CD4-positive, CD25-positive, alpha-beta regulatory T cell (primary cell): ENCODE measurements at regions not wholly inside any gene's neighbourhood (a gene's known extent, or its start where the extent isn't known, plus 50 kb on each side); places are given as distances from the start of the nearest gene placed in this dataset.

Source experiments
- ATAC-seq, 2 donors: fragments of 150-1000 bp; cut with Tn5 transposase; one replicate each; pipeline ENCODE4 v1.10.0; 2021; ENCODE audit warnings: low read depth in 2 of 2, moderate number of reproducible peaks in 2 of 2, moderate library complexity in 1 of 2
- DNase-seq, 3 donors: peaks; one replicate each; pipeline versions ENCODE4 v3.0.0 to v3.0.0-alpha.2; 2012 to 2022; ENCODE audit warnings: mixed read lengths in 1 of 3
- H3K27ac ChIP-seq: one replicate; pipeline ENCODE4 v1.7.0; 2013; ENCODE audit warnings: mild to moderate bottlenecking, low read length; ENCODE audit not compliant: insufficient read depth, poor library complexity, severe bottlenecking
- H3K27me3 ChIP-seq: one replicate; pipeline ENCODE4 v1.7.0; 2013; ENCODE audit warnings: low read length; ENCODE audit not compliant: control insufficient read depth, insufficient read depth
- H3K36me3 ChIP-seq: one replicate; pipeline ENCODE4 v1.7.0; 2013; ENCODE audit warnings: mild to moderate bottlenecking, low read length, moderate library complexity; ENCODE audit not compliant: control insufficient read depth, insufficient read depth
- H3K4me1 ChIP-seq: 2 replicates; pipeline ENCODE4 v1.7.0; 2013; ENCODE audit warnings: mild to moderate bottlenecking, low read length; ENCODE audit not compliant: insufficient read depth, control insufficient read depth, poor library complexity, severe bottlenecking
- H3K4me3 ChIP-seq: one replicate; pipeline ENCODE4 v1.7.0; 2013; ENCODE audit warnings: low read depth, mild to moderate bottlenecking, low read length, moderate library complexity
- H3K9me3 ChIP-seq, 2 experiments: 1 replicate in 1 of 2; 2 replicates in 1 of 2; pipeline ENCODE4 v1.7.0; 2013; ENCODE audit warnings: low read length in 2 of 2, mild to moderate bottlenecking in 1 of 2, moderate library complexity in 1 of 2; ENCODE audit not compliant: control insufficient read depth in 2 of 2
- H3K27ac Mint-ChIP-seq, 3 donors: one replicate each; pipeline ENCODE4 v1.8.0; 2020 to 2022; ENCODE audit warnings: mild to moderate bottlenecking in 3 of 3, mixed read lengths in 3 of 3, moderate library complexity in 2 of 3
- H3K27me3 Mint-ChIP-seq: one replicate; pipeline ENCODE4 v1.8.0; 2022; ENCODE audit warnings: mild to moderate bottlenecking, mixed read lengths
- H3K36me3 Mint-ChIP-seq: one replicate; pipeline ENCODE4 v1.8.0; 2020; ENCODE audit warnings: mixed read lengths
- H3K4me1 Mint-ChIP-seq, 4 donors: one replicate each; pipeline ENCODE4 v1.8.0; 2020 to 2022; ENCODE audit warnings: mixed read lengths in 4 of 4, mild to moderate bottlenecking in 1 of 4
- H3K4me3 Mint-ChIP-seq, 4 donors: one replicate each; pipeline ENCODE4 v1.8.0; 2020 to 2022; ENCODE audit warnings: mild to moderate bottlenecking in 4 of 4, mixed read lengths in 4 of 4, moderate library complexity in 3 of 4
- H3K9me3 Mint-ChIP-seq, 7 donors: one replicate each; pipeline ENCODE4 v1.8.0; 2020 to 2022; ENCODE audit warnings: mixed read lengths in 7 of 7, mild to moderate bottlenecking in 3 of 7, moderate library complexity in 2 of 7

- Histone ChIP-seq H3K36me3 (no peaks in the 10 kb centered on the region), H3K4me1 (no peaks in the 10 kb centered on the region), H3K27me3 (no peaks in the 10 kb centered on the region), H3K4me3 (no peak overlapping the region), H3K9me3 (peaks cover 0 to 3% of the 10 kb centered on the region in 2 experiments), H3K27ac (no peak overlapping the region)
- no peaks in the 10 kb centered on the region for H3K27me3 Mint-ChIP-seq
- no peak overlapping the region for H3K27ac Mint-ChIP-seq
- H3K4me3 Mint-ChIP-seq = no peak overlapping the region
- no peaks in the 10 kb centered on the region for H3K36me3 Mint-ChIP-seq
- peaks cover 0 to 3% (median 1%) of the 10 kb centered on the region in 4 donors for H3K4me1 Mint-ChIP-seq
- no peak for DNase-seq
- H3K9me3 Mint-ChIP-seq = peaks cover 0 to 6% (median 2%) of the 10 kb centered on the region in 7 donors
- no peak for ATAC-seq
Observed at GRCh38 chr12:93086288-93086727, 157.2 kb upstream of the EEA1 start.

- DNase-seq = no peak
- peaks cover 0 to 3% (median 1%) of the 10 kb centered on the region in 4 donors for H3K4me1 Mint-ChIP-seq
- Histone ChIP-seq H3K27me3 (no peaks in the 10 kb centered on the region), H3K4me1 (no peaks in the 10 kb centered on the region), H3K36me3 (no peaks in the 10 kb centered on the region), H3K9me3 (peaks cover 0 to 3% of the 10 kb centered on the region in 2 experiments), H3K4me3 (no peak overlapping the region), H3K27ac (no peak overlapping the region)
- H3K36me3 Mint-ChIP-seq = no peaks in the 10 kb centered on the region
- peak overlapping the region in 1 of 3 donors; percentile 52 for H3K27ac Mint-ChIP-seq
- ATAC-seq = no peak
- peaks cover 0 to 6% (median 2%) of the 10 kb centered on the region in 7 donors for H3K9me3 Mint-ChIP-seq
- no peaks in the 10 kb centered on the region for H3K27me3 Mint-ChIP-seq
- no peak overlapping the region for H3K4me3 Mint-ChIP-seq
Observed at GRCh38 chr12:93087840-93088610, 158.9 kb upstream of the EEA1 start.

- Mint-ChIP-seq H3K4me1 (peaks cover 0 to 4% (median 2%) of the 10 kb centered on the region in 4 donors), H3K36me3 (no peaks in the 10 kb centered on the region), H3K27me3 (no peaks in the 10 kb centered on the region), H3K27ac (no peak overlapping the region), H3K4me3 (no peak overlapping the region), H3K9me3 (peaks cover 0 to 6% (median 2%) of the 10 kb centered on the region in 7 donors)
- H3K4me1 ChIP-seq = no peaks in the 10 kb centered on the region
- DNase-seq (peak in 2 of 3 donors; percentile 11 to 83), ATAC-seq (peak; percentile 96 to 98)
- no peaks in the 10 kb centered on the region for H3K36me3 ChIP-seq
- H3K27ac ChIP-seq = no peak overlapping the region
- no peak overlapping the region for H3K4me3 ChIP-seq
- no peaks in the 10 kb centered on the region for H3K27me3 ChIP-seq
- H3K9me3 ChIP-seq = peaks cover 0 to 3% of the 10 kb centered on the region in 2 experiments
Observed at GRCh38 chr12:93089805-93090569, 160.9 kb upstream of the EEA1 start.

- DNase-seq = peak in 1 of 3 donors; percentile 11
- Histone ChIP-seq H3K27me3 (no peaks in the 10 kb centered on the region), H3K9me3 (peaks cover 0 to 2% of the 10 kb centered on the region in 2 experiments), H3K27ac (no peak overlapping the region), H3K4me1 (peaks cover 3% of the 10 kb centered on the region), H3K36me3 (no peaks in the 10 kb centered on the region), H3K4me3 (no peak overlapping the region)
- H3K9me3 Mint-ChIP-seq = peaks cover 0 to 6% (median 2%) of the 10 kb centered on the region in 7 donors
- peak overlapping the region in 1 of 3 donors; percentile 20 for H3K27ac Mint-ChIP-seq
- peaks cover 0 to 7% (median 5%) of the 10 kb centered on the region in 4 donors for H3K4me1 Mint-ChIP-seq
- H3K4me3 Mint-ChIP-seq = no peak overlapping the region
- H3K36me3 Mint-ChIP-seq = no peaks in the 10 kb centered on the region
- H3K27me3 Mint-ChIP-seq = no peaks in the 10 kb centered on the region
- no peak for ATAC-seq
Observed at GRCh38 chr12:93090731-93091172, 161.7 kb upstream of the EEA1 start.

- Histone ChIP-seq H3K36me3 (no peaks in the 10 kb centered on the region), H3K4me3 (no peak overlapping the region), H3K27ac (no peak overlapping the region), H3K4me1 (peaks cover 3% of the 10 kb centered on the region), H3K27me3 (no peaks in the 10 kb centered on the region), H3K9me3 (no peaks in the 10 kb centered on the region)
- DNase-seq (no peak), ATAC-seq (no peak)
- Mint-ChIP-seq H3K9me3 (no peaks in the 10 kb centered on the region), H3K4me3 (no peak overlapping the region), H3K4me1 (peaks cover 0 to 7% (median 5%) of the 10 kb centered on the region in 4 donors), H3K27me3 (no peaks in the 10 kb centered on the region), H3K27ac (no peak overlapping the region), H3K36me3 (no peaks in the 10 kb centered on the region)
Observed at GRCh38 chr12:93091886-93092648, 163.0 kb upstream of the EEA1 start.

- Mint-ChIP-seq H3K4me1 (peaks cover 0 to 7% (median 5%) of the 10 kb centered on the region in 4 donors), H3K36me3 (no peaks in the 10 kb centered on the region), H3K4me3 (no peak overlapping the region), H3K27me3 (no peaks in the 10 kb centered on the region), H3K9me3 (no peaks in the 10 kb centered on the region), H3K27ac (no peak overlapping the region)
- Histone ChIP-seq H3K27ac (no peak overlapping the region), H3K9me3 (no peaks in the 10 kb centered on the region), H3K4me1 (peaks cover 3% of the 10 kb centered on the region), H3K4me3 (no peak overlapping the region), H3K36me3 (no peaks in the 10 kb centered on the region), H3K27me3 (no peaks in the 10 kb centered on the region)
- ATAC-seq (no peak), DNase-seq (no peak)
Observed at GRCh38 chr12:93092649-93092945, 163.5 kb upstream of the EEA1 start.

GRCh38 chr12:93093243-93093642 lies 164.1 kb upstream of the EEA1 start:
- Mint-ChIP-seq H3K4me3 (no peak overlapping the region), H3K27ac (no peak overlapping the region), H3K27me3 (no peaks in the 10 kb centered on the region), H3K9me3 (no peaks in the 10 kb centered on the region), H3K4me1 (peaks cover 1 to 9% (median 7%) of the 10 kb centered on the region in 4 donors), H3K36me3 (no peaks in the 10 kb centered on the region)
- no peaks in the 10 kb centered on the region for H3K27me3 ChIP-seq
- DNase-seq = no peak
- no peak overlapping the region for H3K4me3 ChIP-seq
- H3K4me1 ChIP-seq = peaks cover 3% of the 10 kb centered on the region
- no peak for ATAC-seq
- no peaks in the 10 kb centered on the region for H3K36me3 ChIP-seq
- no peaks in the 10 kb centered on the region for H3K9me3 ChIP-seq
- H3K27ac ChIP-seq = no peak overlapping the region
